Activated CD4-positive, alpha-beta T cell treated with anti-CD3 and anti-CD28 coated beads, Interleukin-2, Interleukin-6, amounts not matched to agents 100 ng/mL and 50 ng/mL, durations not matched to agents 16 hours and 8 hours (primary cell): ENCODE measurements at regions not wholly inside any gene's neighbourhood (a gene's known extent, or its start where the extent isn't known, plus 50 kb on each side); places are given as distances from the start of the nearest gene placed in this dataset.

Experiments used
- DNase-seq: peaks from one replicate; pipeline ENCODE4 v3.0.0-alpha.2; 2020

DNA sequence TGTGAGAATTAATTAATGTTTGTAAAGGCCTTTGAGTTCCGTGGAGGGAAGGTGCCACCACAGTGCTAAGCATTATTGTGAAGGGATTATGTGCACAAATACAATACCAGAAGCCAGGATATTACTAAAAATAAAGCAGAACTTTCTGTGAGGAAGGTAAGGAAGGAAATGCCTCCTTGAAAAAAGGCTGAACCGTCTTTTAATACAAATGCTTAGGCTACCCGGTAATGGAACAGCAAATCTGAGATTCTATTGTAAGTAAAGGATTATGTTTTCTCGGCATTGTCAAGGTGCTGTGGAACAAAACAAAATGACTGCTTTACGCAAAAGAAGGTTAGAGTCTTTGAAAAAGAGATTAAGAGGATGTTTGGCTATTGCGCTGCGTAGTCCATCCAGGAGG lies 57.9 kb upstream of the SPRY1 start:
- DNase-seq = no peak

DNA sequence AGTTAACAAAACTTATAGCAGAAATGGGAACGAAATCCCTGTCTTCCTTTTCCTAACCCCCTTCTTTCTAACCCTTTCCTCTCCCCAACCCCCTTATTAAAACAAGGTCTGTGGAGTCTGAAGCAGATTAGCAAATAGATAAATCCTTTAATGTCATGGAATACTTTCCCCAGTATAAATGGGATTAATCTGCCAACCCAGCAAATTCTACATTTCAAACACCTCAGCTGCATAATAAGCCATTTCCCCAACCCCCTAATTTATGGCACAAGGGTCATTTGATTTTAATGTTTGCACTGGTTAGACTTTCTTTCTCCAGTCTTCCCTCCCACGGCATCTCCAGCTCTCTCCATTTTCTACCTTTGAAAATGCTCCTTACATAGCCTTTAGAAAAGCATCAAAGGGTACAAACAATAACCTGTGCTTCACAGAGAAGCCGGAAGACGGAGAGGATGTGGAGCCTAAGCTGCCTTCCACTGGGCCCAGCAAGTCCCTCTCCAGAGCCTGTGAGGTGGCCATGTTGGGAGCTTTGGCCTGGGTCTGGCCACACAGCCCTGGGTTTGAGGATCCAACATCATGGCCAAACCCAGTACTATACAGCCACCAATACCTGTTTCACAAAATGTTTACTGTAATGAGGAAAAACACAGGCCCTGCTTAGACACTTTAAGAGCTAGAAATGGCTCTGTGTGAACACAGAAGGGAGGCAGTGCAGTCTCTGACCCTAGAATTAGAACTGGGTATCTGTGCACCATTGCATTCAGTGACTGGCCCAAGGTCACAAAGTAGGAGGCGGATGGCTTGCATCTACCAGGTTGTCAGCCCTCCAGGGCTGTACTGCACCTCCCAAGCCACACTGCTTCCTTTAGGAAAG lies 56.9 kb upstream of the SPRY1 start:
- no peak for DNase-seq

DNA sequence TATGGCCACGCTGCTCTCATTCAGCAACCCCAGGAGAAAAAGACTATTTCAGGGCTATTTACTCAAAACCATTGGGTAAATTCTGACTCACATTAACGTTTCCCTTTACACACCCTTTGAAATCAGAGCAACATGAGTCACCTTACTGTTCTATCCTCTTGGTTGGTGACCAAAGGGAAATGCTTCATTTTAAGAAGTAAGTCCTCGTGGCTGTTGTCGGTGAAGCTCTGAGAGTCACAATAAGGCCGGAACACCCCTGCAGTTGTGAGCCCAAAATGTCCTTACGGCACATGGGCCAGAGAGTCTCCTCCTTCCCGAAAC lies 56.3 kb upstream of the SPRY1 start:
- DNase-seq = peak; percentile 26

DNA sequence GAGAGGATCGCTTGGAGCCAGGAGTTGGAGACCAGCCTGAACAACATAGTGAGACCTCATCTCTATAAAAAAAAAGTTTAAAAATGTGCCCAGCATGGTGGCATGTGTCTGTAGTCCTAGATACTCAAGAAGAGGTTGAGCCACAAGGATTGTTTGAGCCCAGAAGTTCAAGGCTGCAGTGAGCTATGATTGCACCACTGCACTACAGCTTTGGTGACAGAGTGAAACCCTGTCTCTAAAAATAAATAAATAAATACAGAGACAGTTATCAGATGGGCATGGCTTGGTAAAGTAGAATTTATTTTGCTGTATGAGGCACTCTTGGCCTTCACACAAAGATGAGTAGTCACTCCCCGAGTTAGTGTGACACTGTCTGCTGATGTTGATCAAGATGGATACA lies 54.1 kb upstream of the SPRY1 start:
- no peak for DNase-seq

DNA sequence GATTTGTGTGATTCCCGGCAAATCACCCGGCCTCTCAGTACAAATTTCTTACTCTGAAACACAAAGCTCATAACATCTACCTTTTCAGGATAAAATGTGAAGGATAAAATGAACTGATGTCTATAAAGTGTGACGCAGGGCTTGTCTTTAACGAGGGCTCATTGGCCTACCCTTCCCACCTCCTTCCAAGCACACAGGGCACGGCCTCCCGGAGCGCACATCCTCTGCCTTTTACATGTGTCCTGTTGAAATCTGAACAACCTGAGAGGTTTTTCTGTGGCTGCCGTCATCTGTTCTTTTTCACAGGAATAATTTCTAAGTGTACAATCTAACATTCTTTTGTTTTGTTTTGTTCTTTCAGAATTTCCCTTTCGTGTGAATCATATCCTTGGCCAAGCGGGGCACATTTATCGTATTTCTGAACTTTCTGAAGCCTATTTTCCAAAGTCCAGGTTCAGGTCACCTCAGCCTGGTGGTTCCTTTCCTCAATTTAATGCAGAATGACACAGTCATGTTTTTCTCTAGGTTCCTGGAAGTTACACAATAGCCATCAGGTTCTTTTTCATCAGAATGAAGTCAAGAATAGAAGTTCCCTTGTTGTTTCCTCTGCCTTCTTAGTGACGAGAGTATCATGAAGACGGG lies 53.1 kb upstream of the SPRY1 start:
- DNase-seq = no peak

DNA sequence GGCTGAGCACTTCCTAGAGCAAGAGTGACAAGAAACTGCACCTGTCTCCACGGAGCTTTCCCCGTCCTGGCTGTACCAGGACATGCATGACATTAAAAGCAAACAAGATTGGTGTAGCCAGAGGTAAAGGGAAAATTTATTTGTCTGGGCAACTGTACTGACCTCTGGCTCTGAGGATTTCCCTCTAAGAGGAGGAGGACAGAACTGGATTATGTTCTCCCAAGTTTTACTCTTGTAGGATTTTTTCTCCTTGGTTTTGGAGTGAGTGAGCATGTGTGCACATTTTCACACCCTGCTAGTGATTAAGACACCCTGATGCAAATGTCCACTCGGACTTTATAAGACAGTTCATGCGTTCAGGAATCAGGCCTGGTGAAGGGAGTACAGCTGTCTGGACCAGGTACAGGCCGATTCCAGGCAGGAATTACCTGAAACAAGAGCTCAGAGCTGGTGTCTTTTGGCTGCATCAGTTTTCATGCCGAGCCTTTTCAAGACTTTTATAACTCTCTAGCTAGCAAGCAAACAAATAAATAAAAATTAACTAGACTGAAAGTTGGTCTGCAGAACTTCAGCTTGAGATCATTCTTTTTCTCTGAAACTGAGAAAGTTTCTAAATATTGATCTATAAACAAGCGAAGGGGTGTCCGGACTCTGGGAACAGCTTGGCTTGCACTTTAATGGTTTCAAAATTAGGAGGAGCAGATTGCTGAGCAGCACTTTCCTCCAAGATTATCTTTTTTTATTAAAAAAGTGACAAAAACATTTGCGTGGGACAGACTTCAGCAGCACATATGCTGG lies 51.3 kb upstream of the SPRY1 start:
- DNase-seq = no peak

DNA sequence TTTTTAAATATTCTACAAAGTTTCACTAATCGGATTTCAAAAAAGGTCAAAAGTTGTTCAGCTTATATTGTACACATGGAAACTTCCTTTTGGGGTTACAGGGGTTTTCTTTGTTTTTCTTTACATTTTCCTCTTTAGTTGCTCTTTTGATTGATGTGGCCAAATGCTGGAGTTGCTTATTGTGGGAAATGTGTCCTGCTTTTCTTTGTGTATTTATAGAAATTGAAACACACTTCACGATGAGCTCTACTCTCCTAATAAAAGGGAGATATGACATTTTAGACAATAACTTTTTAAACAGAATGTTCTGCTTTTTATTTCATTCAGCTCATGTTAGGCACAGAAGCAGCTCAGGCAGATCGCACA lies 50.7 kb upstream of the SPRY1 start:
- DNase-seq = no peak

DNA sequence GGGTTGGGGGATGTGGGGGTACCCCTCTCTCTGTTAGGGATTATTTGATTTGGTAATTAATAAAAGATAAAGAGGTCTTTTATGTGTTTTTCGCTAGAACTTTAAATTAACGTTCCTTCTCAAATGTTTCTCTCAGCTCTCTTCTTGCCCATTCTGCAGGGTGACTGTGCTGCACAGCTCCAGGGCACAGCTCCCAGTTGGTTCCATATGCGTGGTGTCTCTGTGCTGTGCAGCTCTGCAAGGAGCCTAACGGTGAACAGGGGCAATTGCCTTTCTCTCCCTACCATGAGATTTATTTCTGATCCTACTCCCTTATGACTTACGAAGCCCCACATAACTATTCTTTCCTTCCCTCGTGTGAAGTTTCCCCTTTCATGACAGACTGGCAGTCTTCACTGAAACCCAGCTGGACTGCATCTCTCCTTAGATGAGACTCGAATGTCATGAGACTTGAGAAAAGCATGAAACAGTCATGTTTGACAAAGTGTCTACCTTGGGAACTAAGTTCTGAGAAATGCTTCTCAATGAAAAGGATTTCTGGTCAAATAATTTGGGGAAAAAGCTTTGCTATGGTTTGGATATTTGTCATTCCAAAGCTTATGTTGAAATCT lies 50.2 kb upstream of the SPRY1 start:
- DNase-seq = no peak
